IgD-negative memory B cell (primary cell): ENCODE measurements at regions not wholly inside any gene's neighbourhood (a gene's known extent, or its start where the extent isn't known, plus 50 kb on each side); places are given as distances from the start of the nearest gene placed in this dataset.
"Not testable (repeated sequence)": the region's sequence is repeated elsewhere in the genome, so short reads cannot be mapped to it uniquely, and the experiment has no call there.

Experiments
- H3K27ac Mint-ChIP-seq, 3 donors: one replicate each; pipeline ENCODE4 v1.8.0; 2020 to 2022; ENCODE audit warnings: mild to moderate bottlenecking in 3 of 3, mixed read lengths in 3 of 3, moderate library complexity in 1 of 3
- H3K27me3 Mint-ChIP-seq: one replicate; pipeline ENCODE4 v1.8.0; 2021; ENCODE audit warnings: mixed read lengths
- H3K36me3 Mint-ChIP-seq: one replicate; pipeline ENCODE4 v1.8.0; 2020; ENCODE audit warnings: mild to moderate bottlenecking, mixed read lengths
- H3K4me1 Mint-ChIP-seq, 3 donors: one replicate each; pipeline ENCODE4 v1.8.0; 2020 to 2022; ENCODE audit warnings: mixed read lengths in 3 of 3, mild to moderate bottlenecking in 1 of 3
- H3K4me3 Mint-ChIP-seq, 4 donors: one replicate each; pipeline ENCODE4 v1.8.0; 2020 to 2022; ENCODE audit warnings: mild to moderate bottlenecking in 4 of 4, mixed read lengths in 4 of 4, moderate library complexity in 3 of 4
- H3K9me3 Mint-ChIP-seq, 3 donors: one replicate each; pipeline ENCODE4 v1.8.0; 2020 to 2021; ENCODE audit warnings: mixed read lengths in 3 of 3, mild to moderate bottlenecking in 1 of 3

GRCh38 chr4:125773502-125773901, 458.7 kb downstream of the FAT4 start:
- Mint-ChIP-seq H3K27me3 (no peaks in the 10 kb centered on the region), H3K4me1 (no peaks in the 10 kb centered on the region), H3K36me3 (no peaks in the 10 kb centered on the region), H3K27ac (no peak overlapping the region), H3K4me3 (no peak overlapping the region), H3K9me3 (peaks cover 2 to 13% (median 9%) of the 10 kb centered on the region in 3 donors)

GRCh38 chr4:125773931-125774330, 459.2 kb downstream of the FAT4 start:
- H3K4me1 Mint-ChIP-seq, result no peaks in the 10 kb centered on the region
- H3K9me3 Mint-ChIP-seq, result peaks cover 2 to 13% (median 9%) of the 10 kb centered on the region in 3 donors
- no peaks in the 10 kb centered on the region for H3K36me3 Mint-ChIP-seq
- H3K27me3 Mint-ChIP-seq, result no peaks in the 10 kb centered on the region
- no peak overlapping the region for H3K27ac Mint-ChIP-seq
- no peak overlapping the region for H3K4me3 Mint-ChIP-seq

GRCh38 chr4:125776146-125776545, 461.4 kb downstream of the FAT4 start:
- Mint-ChIP-seq H3K4me1 (no peaks in the 10 kb centered on the region), H3K27ac (no peak overlapping the region), H3K36me3 (no peaks in the 10 kb centered on the region), H3K27me3 (no peaks in the 10 kb centered on the region), H3K9me3 (peaks cover 3 to 19% (median 9%) of the 10 kb centered on the region in 3 donors), H3K4me3 (no peak overlapping the region)

- Mint-ChIP-seq H3K36me3 (no peaks in the 10 kb centered on the region), H3K4me1 (no peaks in the 10 kb centered on the region), H3K9me3 (peaks cover 2 to 19% (median 8%) of the 10 kb centered on the region in 3 donors), H3K4me3 (no peak overlapping the region), H3K27me3 (no peaks in the 10 kb centered on the region), H3K27ac (no peak overlapping the region)
Observed at GRCh38 chr4:125780164-125780563, 465.4 kb downstream of the FAT4 start.

DNA sequence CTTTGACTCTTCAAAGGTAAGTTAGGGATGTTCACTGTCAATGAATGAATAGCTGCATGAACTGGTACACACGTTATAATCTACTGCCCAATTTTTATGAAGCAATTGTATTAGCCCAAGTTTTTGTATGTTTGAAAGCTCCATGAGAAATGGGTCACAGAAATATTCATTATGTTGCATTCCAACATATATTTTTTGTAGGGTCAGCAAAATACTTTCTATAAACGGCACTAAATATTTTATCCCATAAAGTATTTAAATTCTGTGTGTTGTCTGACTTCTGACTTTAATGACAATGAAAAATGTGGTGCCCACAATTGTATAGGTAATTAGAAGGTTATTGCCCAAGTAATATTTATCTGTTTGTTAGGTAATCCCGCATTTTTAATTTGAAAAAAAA, 466.0 kb downstream of the FAT4 start:
- Mint-ChIP-seq H3K9me3 (peaks cover 2 to 15% (median 8%) of the 10 kb centered on the region in 3 donors), H3K27ac (no peak overlapping the region), H3K27me3 (no peaks in the 10 kb centered on the region), H3K4me1 (no peaks in the 10 kb centered on the region), H3K4me3 (no peak overlapping the region), H3K36me3 (no peaks in the 10 kb centered on the region)

GRCh38 chr4:125781651-125782050, 466.9 kb downstream of the FAT4 start:
- Mint-ChIP-seq H3K36me3 (no peaks in the 10 kb centered on the region), H3K27me3 (no peaks in the 10 kb centered on the region), H3K4me3 (no peak overlapping the region), H3K9me3 (peaks cover 2 to 10% (median 4%) of the 10 kb centered on the region in 3 donors), H3K27ac (no peak overlapping the region), H3K4me1 (no peaks in the 10 kb centered on the region)

DNA sequence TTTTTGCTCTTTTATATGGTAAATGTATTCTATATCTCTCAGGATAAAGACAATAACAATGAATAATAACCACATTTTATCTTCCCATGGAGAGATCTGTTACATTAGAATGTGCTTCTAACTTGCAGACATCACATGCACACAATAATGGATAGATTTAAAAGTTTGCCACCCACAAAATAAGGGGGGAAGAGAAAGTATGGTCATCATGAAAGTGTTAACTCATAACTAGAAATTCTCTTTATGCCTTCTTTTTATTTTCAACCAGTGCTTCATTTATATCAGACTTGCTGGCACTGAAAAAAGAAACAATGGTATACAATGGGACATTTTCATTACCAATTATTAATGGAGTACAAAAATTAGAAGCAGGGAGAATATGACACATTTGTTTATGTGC, 470.0 kb downstream of the FAT4 start:
- Mint-ChIP-seq H3K4me1 (no peaks in the 10 kb centered on the region), H3K4me3 (no peak overlapping the region), H3K36me3 (no peaks in the 10 kb centered on the region)

DNA sequence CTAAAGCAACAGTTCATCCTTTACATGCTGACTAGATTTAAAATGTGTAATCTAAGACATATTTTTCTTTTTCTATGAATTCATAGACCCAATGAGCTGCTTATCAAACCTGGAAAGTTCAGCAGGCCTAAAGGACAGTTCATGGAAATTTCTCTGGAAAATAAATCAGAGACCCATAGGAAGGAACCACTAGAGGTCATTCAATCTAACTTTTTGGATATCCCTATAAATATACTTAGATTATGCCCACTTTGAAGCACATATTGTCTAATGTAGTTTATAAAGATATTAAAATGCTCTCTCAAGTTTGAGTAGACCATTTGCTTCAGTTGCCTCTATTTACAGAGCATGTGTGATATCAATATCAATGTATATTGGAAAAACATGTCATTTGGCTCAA, 473.0 kb downstream of the FAT4 start:
- no peaks in the 10 kb centered on the region for H3K4me1 Mint-ChIP-seq
- peaks cover 0 to 2% (median 0%) of the 10 kb centered on the region in 3 donors for H3K9me3 Mint-ChIP-seq
- H3K4me3 Mint-ChIP-seq, result no peak overlapping the region
- no peaks in the 10 kb centered on the region for H3K36me3 Mint-ChIP-seq
- no peaks in the 10 kb centered on the region for H3K27me3 Mint-ChIP-seq
- H3K27ac Mint-ChIP-seq, result no peak overlapping the region

More for the DNA sequence above, 470.0 kb downstream of the FAT4 start:
- no peaks in the 10 kb centered on the region for H3K27me3 Mint-ChIP-seq
- H3K9me3 Mint-ChIP-seq, result peaks cover 0 to 5% (median 2%) of the 10 kb centered on the region in 3 donors
- H3K27ac Mint-ChIP-seq, result no peak overlapping the region

DNA sequence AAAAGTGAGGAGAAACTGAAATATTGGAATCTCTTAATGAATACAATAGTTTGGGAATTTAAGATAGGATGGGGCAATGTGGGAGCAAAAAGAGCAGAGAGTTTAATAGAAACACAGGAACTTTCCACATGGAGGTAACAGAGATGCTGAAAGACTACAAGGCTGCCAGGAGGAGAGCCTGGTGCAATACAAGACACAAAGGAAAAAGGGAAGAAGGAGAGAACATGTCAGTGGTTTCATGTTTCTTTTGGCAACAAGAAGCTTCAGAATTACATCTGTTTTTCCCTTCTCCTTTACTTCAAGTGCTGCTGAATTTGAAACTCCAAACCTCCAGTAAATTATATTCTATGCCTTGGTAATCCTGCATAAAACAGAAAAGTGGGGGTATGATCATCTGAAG, 474.3 kb downstream of the FAT4 start:
- H3K36me3 Mint-ChIP-seq, result no peaks in the 10 kb centered on the region
- no peak overlapping the region for H3K27ac Mint-ChIP-seq
- peaks cover 0 to 2% (median 0%) of the 10 kb centered on the region in 3 donors for H3K9me3 Mint-ChIP-seq
- no peaks in the 10 kb centered on the region for H3K27me3 Mint-ChIP-seq
- no peak overlapping the region for H3K4me3 Mint-ChIP-seq
- no peaks in the 10 kb centered on the region for H3K4me1 Mint-ChIP-seq

DNA sequence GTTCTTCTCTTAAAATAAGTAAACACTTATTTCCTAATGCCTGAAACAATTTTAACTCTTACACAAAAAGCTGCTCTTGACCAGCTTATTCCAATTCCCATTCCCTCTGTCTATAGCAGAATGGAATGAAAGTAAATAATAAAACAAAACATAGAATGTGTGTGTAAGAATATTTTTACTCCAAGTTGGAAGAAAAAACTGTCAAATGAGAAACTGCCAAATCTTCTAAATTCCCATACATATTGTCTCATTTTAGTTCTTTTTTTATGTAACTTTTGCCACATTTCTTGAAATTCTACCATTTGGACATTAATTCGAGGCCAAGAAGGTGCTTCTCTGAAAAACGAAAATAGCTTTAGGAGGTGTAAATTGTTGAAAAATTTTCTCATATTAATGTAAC, 477.1 kb downstream of the FAT4 start:
- no peak overlapping the region for H3K27ac Mint-ChIP-seq
- no peak overlapping the region for H3K4me3 Mint-ChIP-seq
- no peaks in the 10 kb centered on the region for H3K27me3 Mint-ChIP-seq
- H3K4me1 Mint-ChIP-seq, result peaks cover 0 to 2% (median 0%) of the 10 kb centered on the region in 3 donors
- H3K9me3 Mint-ChIP-seq, result peaks cover 0 to 3% (median 2%) of the 10 kb centered on the region in 3 donors
- no peaks in the 10 kb centered on the region for H3K36me3 Mint-ChIP-seq

DNA sequence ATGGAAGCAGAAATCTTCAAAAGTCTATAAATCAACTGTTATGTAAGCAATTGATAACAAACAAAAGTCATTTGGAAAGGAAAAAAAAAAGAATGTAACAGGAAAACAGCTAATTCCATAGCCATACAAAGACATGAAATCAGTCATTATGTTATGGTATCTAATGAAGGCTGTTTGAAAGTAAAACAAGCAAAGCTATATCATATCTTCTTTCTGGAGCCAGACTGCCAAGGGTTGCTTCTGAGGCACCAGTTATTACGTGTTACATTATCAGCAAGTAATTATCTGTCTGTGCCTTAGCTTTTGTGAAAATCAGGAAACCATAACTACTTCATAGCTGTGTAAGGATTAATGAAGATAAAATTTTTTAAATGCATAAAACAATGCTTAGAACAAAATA, 480.2 kb downstream of the FAT4 start:
- Mint-ChIP-seq H3K9me3 (peaks cover 0 to 5% (median 2%) of the 10 kb centered on the region in 3 donors), H3K4me3 (no peak overlapping the region), H3K27ac (no peak overlapping the region), H3K27me3 (no peaks in the 10 kb centered on the region), H3K36me3 (no peaks in the 10 kb centered on the region), H3K4me1 (peaks cover 0 to 2% (median 0%) of the 10 kb centered on the region in 3 donors)

DNA sequence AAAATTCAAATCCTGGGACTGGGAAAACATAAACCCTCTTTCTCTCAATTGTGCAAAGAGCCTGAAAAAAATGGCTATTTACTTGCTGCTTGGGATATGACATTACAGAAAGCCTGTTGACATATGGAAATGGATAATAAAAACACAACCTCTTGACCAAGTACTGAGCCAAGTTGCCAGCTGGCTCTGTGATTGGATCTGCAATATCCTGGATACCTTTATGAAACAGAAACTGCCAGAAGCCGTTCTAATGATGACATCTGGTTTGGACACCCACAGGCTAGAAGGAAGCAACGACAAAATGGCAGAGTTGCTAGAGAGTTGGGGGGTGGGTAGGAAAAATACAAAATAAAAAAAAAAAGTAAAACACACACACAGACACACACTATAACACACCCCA, 481.4 kb downstream of the FAT4 start:
- peaks cover 0 to 5% (median 0%) of the 10 kb centered on the region in 3 donors for H3K9me3 Mint-ChIP-seq
- H3K4me1 Mint-ChIP-seq, result peaks cover 0 to 2% (median 0%) of the 10 kb centered on the region in 3 donors
- H3K36me3 Mint-ChIP-seq, result no peaks in the 10 kb centered on the region
- H3K27me3 Mint-ChIP-seq, result no peaks in the 10 kb centered on the region
- peak overlapping the region in 1 of 4 donors; percentile 37 for H3K4me3 Mint-ChIP-seq
- H3K27ac Mint-ChIP-seq, result no peak overlapping the region

DNA sequence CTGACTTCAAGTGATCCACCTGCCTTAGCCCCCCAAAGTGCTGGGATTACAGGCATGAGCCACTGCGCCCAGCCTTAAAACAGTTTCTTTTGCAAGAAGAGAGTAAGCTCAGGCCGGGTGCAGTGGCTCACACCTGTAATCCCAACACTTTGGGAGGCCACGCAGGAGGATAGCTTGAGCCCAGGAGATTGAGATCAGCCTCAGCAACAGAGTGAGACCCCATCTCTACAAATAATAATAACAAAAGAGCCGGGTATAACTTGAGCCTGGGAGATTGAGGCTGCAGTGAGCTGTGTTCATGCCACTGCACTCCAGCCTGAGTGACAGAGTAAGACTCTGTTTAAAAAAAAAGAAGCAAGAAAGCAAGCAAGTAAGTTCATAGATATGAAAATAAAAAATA, 482.9 kb downstream of the FAT4 start:
- H3K9me3 Mint-ChIP-seq, H3K27me3 Mint-ChIP-seq, H3K4me1 Mint-ChIP-seq, H3K27ac Mint-ChIP-seq, H3K36me3 Mint-ChIP-seq, H3K4me3 Mint-ChIP-seq: not testable (repeated sequence)

DNA sequence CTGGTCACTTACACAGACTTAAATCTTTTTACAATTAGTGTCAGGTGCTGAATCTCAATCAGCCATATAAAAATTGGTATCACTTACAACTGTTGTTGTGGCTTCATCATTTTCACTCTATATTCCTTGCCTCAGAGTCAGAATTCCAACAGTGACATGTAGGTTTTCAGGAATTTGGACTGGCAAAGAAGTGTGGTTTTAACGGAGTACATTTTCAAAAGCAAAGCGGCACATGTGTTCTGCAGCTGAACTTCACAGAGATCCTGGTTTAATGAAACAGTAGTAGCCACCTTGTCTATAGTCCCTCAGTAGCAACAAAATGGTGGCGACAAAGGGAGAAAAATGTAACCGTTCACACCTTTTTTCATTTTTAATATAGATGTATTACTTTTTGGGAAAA, 486.6 kb downstream of the FAT4 start:
- H3K4me3 Mint-ChIP-seq, result no peak overlapping the region
- H3K9me3 Mint-ChIP-seq, result peaks cover 0 to 6% (median 3%) of the 10 kb centered on the region in 3 donors
- no peak overlapping the region for H3K27ac Mint-ChIP-seq
- no peaks in the 10 kb centered on the region for H3K27me3 Mint-ChIP-seq
- H3K36me3 Mint-ChIP-seq, result no peaks in the 10 kb centered on the region
- no peaks in the 10 kb centered on the region for H3K4me1 Mint-ChIP-seq

- Mint-ChIP-seq H3K9me3 (peaks cover 0 to 5% (median 3%) of the 10 kb centered on the region in 3 donors), H3K27ac (no peak overlapping the region), H3K36me3 (no peaks in the 10 kb centered on the region), H3K4me3 (no peak overlapping the region), H3K27me3 (no peaks in the 10 kb centered on the region), H3K4me1 (no peaks in the 10 kb centered on the region)
Observed at GRCh38 chr4:125801924-125802323, 487.2 kb downstream of the FAT4 start.

DNA sequence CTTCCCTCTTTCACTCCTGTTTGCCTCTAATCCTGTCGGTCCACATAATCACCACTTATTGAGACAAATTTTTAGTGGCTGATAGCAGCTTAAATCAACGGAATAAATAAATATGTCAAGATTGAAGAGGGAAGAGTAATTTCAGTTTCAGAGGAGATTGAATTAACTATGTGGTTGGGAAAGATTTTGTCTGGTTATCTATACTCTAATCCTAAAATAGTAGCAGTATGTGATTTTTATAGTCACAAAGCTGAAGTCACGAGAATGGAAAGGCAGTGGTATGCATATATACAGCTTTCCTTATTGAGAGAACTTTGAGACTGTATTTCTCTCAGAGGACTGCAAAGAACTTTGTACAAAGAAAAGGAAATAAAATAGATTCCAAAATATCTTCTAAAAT, 493.3 kb downstream of the FAT4 start:
- Mint-ChIP-seq H3K4me3 (no peak overlapping the region), H3K9me3 (peaks cover 0 to 5% (median 3%) of the 10 kb centered on the region in 3 donors), H3K27me3 (no peaks in the 10 kb centered on the region), H3K27ac (no peak overlapping the region), H3K4me1 (peaks cover 0 to 1% (median 0%) of the 10 kb centered on the region in 3 donors), H3K36me3 (no peaks in the 10 kb centered on the region)

- Mint-ChIP-seq H3K9me3 (peaks cover 0 to 6% (median 1%) of the 10 kb centered on the region in 3 donors), H3K4me1 (peaks cover 0 to 1% (median 0%) of the 10 kb centered on the region in 3 donors), H3K27ac (no peak overlapping the region), H3K4me3 (no peak overlapping the region), H3K27me3 (no peaks in the 10 kb centered on the region), H3K36me3 (no peaks in the 10 kb centered on the region)
Observed at GRCh38 chr4:125808570-125808969, 493.8 kb downstream of the FAT4 start.
